ENCODE measurements at regions not wholly inside any gene's neighbourhood (a gene's known extent, or its start where the extent isn't known, plus 50 kb on each side); places are given as distances from the start of the nearest gene placed in this dataset.

GRCh38 chr7:68622500-68622899 is 975.8 kb upstream of the AUTS2 start (continued):
- TF ChIP-seq EZH2 (IDR thresholded peaks at IDR 0.05; ENCODE audit: low read depth, unreplicated experiment), result no peak
- TF ChIP-seq NANOG (IDR thresholded peaks at IDR 0.05; ENCODE audit: borderline replicate concordance), result no peak
- TF ChIP-seq EZH2phosphoT487 (IDR thresholded peaks at IDR 0.05; ENCODE audit: unreplicated experiment), result no peak
- TF ChIP-seq ETS1 (IDR thresholded peaks at IDR 0.05), result no peak
- no peak for TF ChIP-seq ZNF331 (CRISPR knock-in tag; IDR thresholded peaks at IDR 0.05; ENCODE audit: low read depth)
- TF ChIP-seq ZNF462 (CRISPR knock-in tag; IDR thresholded peaks at IDR 0.05), result no peak

- Mint-ChIP-seq H3K9me3 (peaks cover 95% of the 10 kb centered on the region), H3K27ac (no peak overlapping the region)
- no peak for TF ChIP-seq CTCF (conservative IDR thresholded peaks at IDR 0.05; ENCODE audit: low read depth in 2 of 2)
- TF ChIP-seq ZNF331 (CRISPR knock-in tag; IDR thresholded peaks at IDR 0.05; ENCODE audit: low read depth), result no peak
- no peak for TF ChIP-seq REST (IDR thresholded peaks at IDR 0.05; ENCODE audit: unreplicated experiment)
- TF ChIP-seq ETS1 (IDR thresholded peaks at IDR 0.05), result no peak
- TF ChIP-seq JUNB (IDR thresholded peaks at IDR 0.05; ENCODE audit: unreplicated experiment), result no peak
- no peak for TF ChIP-seq POLR2AphosphoS5 (IDR thresholded peaks at IDR 0.05; ENCODE audit: low read depth)
- TF ChIP-seq STAT1 (IDR thresholded peaks at IDR 0.05; ENCODE audit: unreplicated experiment), result no peak
- TF ChIP-seq ZNF114 (CRISPR knock-in tag; IDR thresholded peaks at IDR 0.05), result no peak
Measured at GRCh38 chr7:68623030-68623429, 975.2 kb upstream of the AUTS2 start.

More at GRCh38 chr7:68623030-68623429, 975.2 kb upstream of the AUTS2 start:
- no peak overlapping the region for H2AFZ ChIP-seq
- no peak for ATAC-seq
- Mint-ChIP-seq H3K27me3 (ENCODE audit: insufficient read depth, low read depth, poor library complexity) (no peaks in the 10 kb centered on the region), H3K4me1 (no peaks in the 10 kb centered on the region), H3K4me3 (no peak overlapping the region), H3K36me3 (ENCODE audit: low read depth) (peaks cover 41% of the 10 kb centered on the region)
- no peaks in the 10 kb centered on the region for H3K9me2 ChIP-seq (ENCODE audit: insufficient read depth)
- no peak for DNase-seq (ENCODE audit: low spot score)
- H3K36me3 ChIP-seq (ENCODE audit: insufficient read depth), result peaks cover 8% of the 10 kb centered on the region
- H3K4me2 ChIP-seq, result no peak overlapping the region
- H3K27me3 ChIP-seq (ENCODE audit: insufficient read depth), result no peaks in the 10 kb centered on the region
- H3K27ac ChIP-seq (ENCODE audit: low read depth), result no peak overlapping the region
- no peaks in the 10 kb centered on the region for H3K79me2 ChIP-seq (replicated peaks; ENCODE audit: insufficient read depth)
- H3K4me1 ChIP-seq (ENCODE audit: insufficient read depth), result no peaks in the 10 kb centered on the region
- no peak overlapping the region for H3K4me3 ChIP-seq
- H4K20me1 ChIP-seq (replicated peaks; ENCODE audit: insufficient read depth), result no peaks in the 10 kb centered on the region
- no peaks in the 10 kb centered on the region for H3F3A ChIP-seq (replicated peaks; ENCODE audit: low read depth)
